Endothelial cell of umbilical vein (primary cell): ENCODE measurements at regions not wholly inside any gene's neighbourhood (a gene's known extent, or its start where the extent isn't known, plus 50 kb on each side); places are given as distances from the start of the nearest gene placed in this dataset.

Experiments used
- CTCF ChIP-seq, 2 donors: IDR thresholded peaks; 1 replicate in 1 of 2; 2 replicates in 1 of 2; pipeline ENCODE4 v1.5.1; 2011; ENCODE audit warnings: low read length in 2 of 2, mild to moderate bottlenecking in 2 of 2, moderate library complexity in 2 of 2, control low read depth in 1 of 2, inconsistent platforms in 1 of 2, low read depth in 1 of 2; ENCODE audit not compliant: insufficient read depth in 1 of 2; ENCODE audit errors: extremely low read depth in 1 of 2
- EZH2 ChIP-seq: IDR thresholded peaks from 2 replicates; pipeline ENCODE4 v1.6.1; 2012; ENCODE audit warnings: borderline replicate concordance, low read depth, mild to moderate bottlenecking, moderate library complexity, low read length, inconsistent platforms; ENCODE audit not compliant: severe bottlenecking
- FOS ChIP-seq: IDR thresholded peaks from 2 replicates; pipeline ENCODE4 v1.6.1; 2011; ENCODE audit warnings: mild to moderate bottlenecking, low read length, moderate library complexity, borderline replicate concordance; ENCODE audit not compliant: insufficient read depth
- GATA2 ChIP-seq: IDR thresholded peaks from 2 replicates; pipeline ENCODE4 v1.7.0; 2011; ENCODE audit warnings: low read depth, mild to moderate bottlenecking, moderate library complexity, mixed read lengths, low read length; ENCODE audit not compliant: insufficient read length, insufficient read depth
- JUN ChIP-seq: IDR thresholded peaks from 2 replicates; pipeline ENCODE4 v1.6.1; 2011; ENCODE audit warnings: borderline replicate concordance, low read depth; ENCODE audit not compliant: insufficient read length, insufficient read depth
- MAX ChIP-seq: IDR thresholded peaks from 2 replicates; pipeline ENCODE4 v1.6.1; 2011; ENCODE audit not compliant: insufficient read depth, insufficient read length
- MYC ChIP-seq: IDR thresholded peaks from one replicate; pipeline ENCODE4 v1.6.1; 2011; ENCODE audit warnings: mild to moderate bottlenecking, low read depth, low read length
- POLR2A ChIP-seq: IDR thresholded peaks from 2 replicates; pipeline ENCODE4 v1.6.1; 2012; ENCODE audit warnings: low read depth, mild to moderate bottlenecking, control low read depth, low read length
- POLR2AphosphoS5 ChIP-seq: IDR thresholded peaks from 2 replicates; pipeline ENCODE4 v1.6.1; 2012; ENCODE audit warnings: low read depth, mild to moderate bottlenecking, control low read depth, low read length, moderate library complexity; ENCODE audit not compliant: insufficient read depth

DNA sequence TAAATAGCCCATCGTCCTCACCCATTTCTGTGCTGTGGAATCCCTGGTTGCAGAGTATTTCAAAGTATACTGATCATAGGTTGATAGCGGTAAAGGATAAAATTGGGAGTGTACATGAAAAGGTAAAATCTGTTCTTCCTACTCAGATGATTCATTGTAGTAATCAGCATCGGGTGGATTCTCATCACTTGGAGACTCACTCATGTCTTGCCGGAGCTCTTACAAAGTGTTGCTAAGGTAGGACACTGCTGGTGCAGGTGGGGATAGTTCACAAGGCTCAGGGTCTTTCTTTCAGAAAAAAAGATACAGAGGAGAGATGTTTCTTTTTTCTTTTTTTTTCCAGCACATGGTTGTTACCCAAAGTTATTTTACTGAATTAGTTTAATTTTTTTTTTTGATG lies 84.8 kb downstream of the MTNR1B start:
- TF ChIP-seq MYC (no peak), EZH2 (no peak), JUN (no peak), MAX (no peak), FOS (no peak), CTCF (IDR thresholded peaks at IDR 0.05; ENCODE audit: extremely low read depth in 1 of 2, insufficient read depth in 1 of 2, low read depth in 1 of 2, low read length in 2 of 2) (no peak), POLR2A (no peak), POLR2AphosphoS5 (no peak), GATA2 (no peak)
